ENCODE measurements at regions not wholly inside any gene's neighbourhood (a gene's known extent, or its start where the extent isn't known, plus 50 kb on each side); places are given as distances from the start of the nearest gene placed in this dataset.

GRCh38 chrX:39982948-39983347, 114.8 kb downstream of the BCOR start:
- TF ChIP-seq POLR2AphosphoS5 (IDR thresholded peaks at IDR 0.05) (no peak), POLR2A (IDR thresholded peaks at IDR 0.05) (no peak), CTCF (IDR thresholded peaks at IDR 0.05) (no peak), EP300 (IDR thresholded peaks at IDR 0.05; ENCODE audit: low read depth) (no peak)
- H3K36me3 ChIP-seq = no peaks in the 10 kb centered on the region
- in situ Hi-C loops (cut with MboI; ENCODE audit: low pct_ligation_motif_present in 1 of 4, low pct_unique_long_range_greater_than_20kb in 1 of 4, low sequenced_read_pairs in 3 of 4) = no loop called here
- DNase-seq = no peak
- WGBS, 2 donors (ENCODE audit: low coverage in 1 of 2) = 79% methylated on average over 3 of the region's 3 CpGs; no CpG with 5 or more reads in 1 of the 2 donors
- H3K9me3 ChIP-seq = no peaks in the 10 kb centered on the region
- H3K27ac ChIP-seq = no peak overlapping the region
- H3K4me1 ChIP-seq = peaks cover 0 to 8% (median 2%) of the 10 kb centered on the region in 4 donors
- intact Hi-C loops (cut with DNase I; ENCODE audit: low total_unique reads) = no loop called here
- H3K4me3 ChIP-seq = no peak overlapping the region
- H3K27me3 ChIP-seq = no peaks in the 10 kb centered on the region

GRCh38 chrX:39983715-39984114, 114.0 kb downstream of the BCOR start:
- no peaks in the 10 kb centered on the region for H3K27me3 ChIP-seq
- H3K36me3 ChIP-seq = no peaks in the 10 kb centered on the region
- no peak overlapping the region for H3K27ac ChIP-seq
- in situ Hi-C loops (cut with MboI; ENCODE audit: low pct_ligation_motif_present in 1 of 4, low pct_unique_long_range_greater_than_20kb in 1 of 4, low sequenced_read_pairs in 3 of 4) (no loop called here), intact Hi-C loops (cut with DNase I; ENCODE audit: low total_unique reads) (no loop called here)
- H3K4me3 ChIP-seq = no peak overlapping the region
- no peaks in the 10 kb centered on the region for H3K9me3 ChIP-seq
- no peak for DNase-seq
- WGBS, 2 donors (ENCODE audit: low coverage in 1 of 2) = 61% methylated on average over 5 of the region's 5 CpGs; no CpG with 5 or more reads in 1 of the 2 donors
- no peak for TF ChIP-seq CTCF (IDR thresholded peaks at IDR 0.05)
- TF ChIP-seq POLR2AphosphoS5 (IDR thresholded peaks at IDR 0.05) = no peak
- TF ChIP-seq EP300 (IDR thresholded peaks at IDR 0.05; ENCODE audit: low read depth) = no peak
- TF ChIP-seq POLR2A (IDR thresholded peaks at IDR 0.05) = no peak
- peaks cover 0 to 8% (median 2%) of the 10 kb centered on the region in 4 donors for H3K4me1 ChIP-seq

GRCh38 chrX:39984191-39984956, 113.4 kb downstream of the BCOR start:
- WGBS, 2 donors (ENCODE audit: low coverage in 1 of 2) = 67% methylated on average over 14 of the region's 14 CpGs; no CpG with 5 or more reads in 1 of the 2 donors
- in situ Hi-C loops (cut with MboI; ENCODE audit: low pct_ligation_motif_present in 1 of 4, low pct_unique_long_range_greater_than_20kb in 1 of 4, low sequenced_read_pairs in 3 of 4) (no loop called here), intact Hi-C loops (cut with DNase I; ENCODE audit: low total_unique reads) (no loop called here)
- Histone ChIP-seq H3K4me3 (no peak overlapping the region), H3K36me3 (no peaks in the 10 kb centered on the region), H3K27me3 (no peaks in the 10 kb centered on the region), H3K27ac (peak overlapping the region in 3 of 4 donors; percentile 3 to 33 (median 32)), H3K4me1 (peaks cover 0 to 8% (median 2%) of the 10 kb centered on the region in 4 donors), H3K9me3 (no peaks in the 10 kb centered on the region)
- no peak for TF ChIP-seq POLR2A (IDR thresholded peaks at IDR 0.05)
- no peak for TF ChIP-seq EP300 (IDR thresholded peaks at IDR 0.05; ENCODE audit: low read depth)
- no peak for TF ChIP-seq POLR2AphosphoS5 (IDR thresholded peaks at IDR 0.05)
- TF ChIP-seq CTCF (IDR thresholded peaks at IDR 0.05) = no peak
- no peak for DNase-seq

GRCh38 chrX:39985071-39985470, 112.7 kb downstream of the BCOR start:
- no peaks in the 10 kb centered on the region for H3K36me3 ChIP-seq
- intact Hi-C loops (cut with DNase I; ENCODE audit: low total_unique reads) = no loop called here

More at GRCh38 chrX:39985071-39985470, 112.7 kb downstream of the BCOR start:
- DNase-seq = no peak
- no peak overlapping the region for H3K27ac ChIP-seq
- H3K4me3 ChIP-seq = no peak overlapping the region
- H3K27me3 ChIP-seq = no peaks in the 10 kb centered on the region
- H3K9me3 ChIP-seq = no peaks in the 10 kb centered on the region
- TF ChIP-seq CTCF (IDR thresholded peaks at IDR 0.05) (no peak), EP300 (IDR thresholded peaks at IDR 0.05; ENCODE audit: low read depth) (no peak), POLR2A (IDR thresholded peaks at IDR 0.05) (no peak), POLR2AphosphoS5 (IDR thresholded peaks at IDR 0.05) (no peak)
- H3K4me1 ChIP-seq = peaks cover 0 to 8% (median 2%) of the 10 kb centered on the region in 4 donors
- WGBS, 2 donors (ENCODE audit: low coverage in 1 of 2) = 88% methylated on average over 9 of the region's 9 CpGs; no CpG with 5 or more reads in 1 of the 2 donors
- in situ Hi-C loops (cut with MboI; ENCODE audit: low pct_ligation_motif_present in 1 of 4, low pct_unique_long_range_greater_than_20kb in 1 of 4, low sequenced_read_pairs in 3 of 4) = no loop called here

Measured in transverse colon (tissue), 4 donors.